ENCODE measurements at regions not wholly inside any gene's neighbourhood (a gene's known extent, or its start where the extent isn't known, plus 50 kb on each side); places are given as distances from the start of the nearest gene placed in this dataset.

DNA sequence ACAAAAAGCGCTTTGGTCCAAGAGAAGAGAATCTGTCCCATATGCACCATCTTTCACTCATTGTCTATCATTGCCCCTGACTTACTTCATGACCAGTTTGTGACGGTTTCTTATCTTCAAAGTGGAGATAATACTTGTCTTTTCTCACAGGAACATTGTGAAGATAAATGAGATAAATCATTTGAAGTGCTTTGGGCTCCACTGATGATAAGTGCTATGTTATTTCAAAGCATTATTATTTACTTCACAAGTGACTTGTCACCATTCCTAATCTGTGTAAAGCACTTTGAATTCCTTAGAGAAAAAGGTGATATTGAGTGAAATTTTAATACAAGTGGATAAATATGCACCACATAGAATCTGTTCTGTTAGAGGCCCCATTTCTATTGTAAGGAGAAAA, 731.6 kb upstream of the PTBP2 start:
- DNase-seq (ENCODE audit: low read depth, low spot score): no peak

DNA sequence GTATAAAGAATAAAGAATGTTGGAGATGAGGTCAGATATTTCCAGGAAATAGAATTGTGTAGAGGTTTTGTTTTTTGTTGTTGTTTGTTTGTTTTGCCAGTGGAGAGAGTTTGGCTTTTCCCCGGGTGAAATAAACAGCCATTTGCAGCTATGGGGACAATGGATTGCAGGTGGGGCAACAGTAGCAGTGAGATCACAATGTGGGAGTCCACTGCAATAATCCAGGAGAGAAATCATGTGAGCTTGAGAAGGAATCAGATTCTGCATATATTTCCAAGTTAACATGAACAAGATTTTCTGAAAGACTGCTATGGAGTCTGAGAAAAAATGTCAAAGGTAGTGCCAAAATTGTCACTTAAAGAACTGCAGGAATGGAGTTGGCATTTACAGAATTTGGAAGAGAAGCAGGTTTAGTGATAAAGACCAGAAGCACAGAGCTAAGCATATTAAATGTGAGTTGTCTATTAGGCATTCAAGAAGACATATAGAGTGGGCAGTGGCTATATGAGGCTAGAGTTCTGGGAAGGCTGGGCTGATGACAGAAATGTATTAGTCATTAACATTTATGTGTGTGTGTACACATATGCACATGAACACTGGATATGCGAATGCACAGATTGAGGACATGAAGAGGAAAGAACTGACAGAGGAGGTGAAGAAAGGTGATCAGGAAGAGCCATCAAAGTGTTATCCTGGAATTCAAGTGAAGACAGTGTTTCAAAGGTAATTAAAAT, 729.6 kb upstream of the PTBP2 start:
- DNase-seq (ENCODE audit: low read depth, low spot score): no peak

DNA sequence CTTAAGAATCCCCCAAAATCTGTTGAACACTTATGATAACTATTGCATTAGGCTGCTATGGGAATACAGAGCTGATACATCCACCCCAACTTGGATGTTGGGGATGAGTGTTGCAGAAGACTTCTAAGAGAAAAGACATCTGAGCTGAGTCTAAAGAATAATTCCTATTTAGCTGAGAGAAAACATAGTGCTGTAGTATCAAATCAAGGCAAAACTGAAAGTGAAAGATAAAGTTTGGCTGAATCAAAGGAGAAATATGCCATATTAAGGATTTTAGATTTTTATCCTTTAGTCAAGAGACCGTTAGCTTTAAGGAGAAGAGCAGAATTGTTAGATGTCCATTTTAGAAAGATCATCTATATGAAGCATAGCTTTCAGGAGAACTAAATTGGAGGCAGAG, 726.9 kb upstream of the PTBP2 start:
- no peak for DNase-seq (ENCODE audit: low read depth, low spot score)

DNA sequence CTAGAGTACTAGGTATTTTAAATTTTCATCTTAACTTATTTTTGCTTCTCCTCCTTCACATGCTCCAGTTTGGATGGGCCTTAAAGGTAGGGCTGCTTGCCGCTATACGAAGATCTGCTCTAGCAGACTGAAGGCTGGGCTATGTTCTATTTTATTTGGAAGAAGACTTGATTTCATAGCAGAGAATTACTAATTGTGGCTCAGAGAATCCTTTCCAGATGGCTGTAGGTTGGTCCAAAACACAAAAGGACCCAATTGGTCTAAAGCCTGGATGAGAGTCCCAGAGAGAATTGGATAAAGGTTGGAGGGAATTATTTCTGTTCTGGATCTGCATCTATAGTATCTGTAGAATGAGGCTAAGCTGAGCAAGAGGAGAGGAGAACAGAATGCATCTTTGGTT, 719.4 kb upstream of the PTBP2 start:
- DNase-seq (ENCODE audit: low read depth, low spot score): no peak

DNA sequence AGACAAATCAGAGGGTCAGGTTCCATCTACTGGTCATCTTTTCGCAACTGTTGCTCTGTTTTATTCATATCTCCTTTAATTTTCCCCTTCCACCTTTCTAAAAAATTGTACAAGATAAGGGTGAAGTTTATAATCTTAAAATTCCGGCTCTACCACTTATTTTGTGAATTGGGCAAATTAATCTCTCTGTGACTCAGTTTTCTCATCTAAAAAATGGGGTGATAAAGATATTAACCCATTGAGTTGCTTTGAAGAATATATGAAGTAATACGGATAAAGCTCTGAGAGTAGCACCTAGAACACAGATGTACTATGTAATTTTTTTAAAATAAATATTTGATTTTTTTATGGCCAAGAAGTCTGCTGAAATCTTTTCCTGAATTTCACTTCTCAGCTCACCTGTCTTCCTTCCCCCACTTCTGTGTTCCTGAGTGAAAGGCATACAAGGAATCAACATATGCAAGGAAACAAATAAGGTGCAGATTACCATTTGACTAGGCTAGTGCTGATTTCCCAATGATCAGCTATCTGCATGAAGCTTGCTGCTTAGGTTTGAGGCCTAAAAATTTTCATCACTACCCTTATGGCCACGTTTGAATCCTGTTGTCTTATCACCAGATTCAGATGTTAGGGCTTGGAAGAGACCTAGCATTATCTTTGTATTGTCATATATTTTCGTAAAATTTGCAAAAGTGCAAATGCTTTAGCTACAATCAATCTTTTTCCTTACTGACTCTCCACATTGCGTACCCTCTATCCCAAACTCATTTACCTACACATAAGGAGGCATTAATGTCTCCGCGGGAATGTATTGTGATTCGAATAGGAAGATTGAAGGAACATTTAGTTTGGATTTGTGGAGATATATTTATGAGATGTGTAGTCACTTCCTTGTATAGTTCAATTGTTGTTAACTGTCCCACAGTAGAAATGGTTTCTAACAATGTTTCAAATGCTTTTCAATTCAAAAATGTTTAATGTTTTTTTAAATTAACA, 718.3 kb upstream of the PTBP2 start:
- DNase-seq (ENCODE audit: low read depth, low spot score): peak; percentile 1

DNA sequence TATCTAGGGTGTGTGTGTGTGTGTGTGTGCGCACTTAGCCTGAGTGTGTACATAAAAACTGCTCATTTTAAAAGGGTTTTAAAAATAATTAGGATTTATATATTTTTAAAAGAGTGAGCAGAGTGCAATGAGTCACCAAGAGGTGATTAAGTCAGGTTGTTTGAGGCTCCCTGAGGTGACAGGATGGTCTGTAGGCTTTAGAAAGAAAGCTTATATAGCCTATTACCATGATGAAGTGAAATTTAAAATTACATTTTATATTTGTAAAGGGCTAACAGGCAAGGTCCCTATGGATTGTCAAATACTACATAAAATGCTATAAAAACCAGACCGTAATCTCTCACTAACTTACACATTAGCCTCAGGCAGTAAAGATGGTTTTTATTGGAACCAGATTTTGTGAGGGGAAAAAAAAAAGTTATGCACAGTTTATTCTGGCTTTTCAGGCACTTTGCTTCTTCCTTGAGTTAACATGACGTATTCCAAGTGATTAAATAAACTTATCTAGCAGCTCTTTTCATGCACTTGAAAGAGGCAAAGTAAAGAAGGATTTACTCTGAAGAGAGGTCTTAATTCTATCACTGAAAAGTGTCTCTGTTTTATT, 711.7 kb upstream of the PTBP2 start:
- no peak for DNase-seq (ENCODE audit: low read depth, low spot score)

DNA sequence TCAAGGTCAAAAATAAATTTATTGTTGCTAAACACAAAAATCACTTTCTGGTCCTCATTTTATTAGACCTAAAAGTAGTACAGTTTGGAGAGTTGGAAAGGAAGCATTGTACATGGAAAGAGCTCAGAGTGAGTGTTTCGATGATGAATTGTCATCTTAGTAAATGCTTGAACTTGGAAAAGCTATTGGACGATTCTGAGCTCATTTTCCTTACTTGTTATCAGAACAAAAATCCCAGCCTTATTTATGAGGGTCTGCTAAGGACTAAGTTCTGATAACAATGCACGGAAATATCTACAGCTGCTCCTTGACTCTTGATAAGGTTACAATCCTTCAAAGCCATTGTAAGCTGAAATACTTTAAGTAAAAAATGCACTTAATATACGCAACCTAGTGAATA, 710.0 kb upstream of the PTBP2 start:
- no peak for DNase-seq (ENCODE audit: low read depth, low spot score)

DNA sequence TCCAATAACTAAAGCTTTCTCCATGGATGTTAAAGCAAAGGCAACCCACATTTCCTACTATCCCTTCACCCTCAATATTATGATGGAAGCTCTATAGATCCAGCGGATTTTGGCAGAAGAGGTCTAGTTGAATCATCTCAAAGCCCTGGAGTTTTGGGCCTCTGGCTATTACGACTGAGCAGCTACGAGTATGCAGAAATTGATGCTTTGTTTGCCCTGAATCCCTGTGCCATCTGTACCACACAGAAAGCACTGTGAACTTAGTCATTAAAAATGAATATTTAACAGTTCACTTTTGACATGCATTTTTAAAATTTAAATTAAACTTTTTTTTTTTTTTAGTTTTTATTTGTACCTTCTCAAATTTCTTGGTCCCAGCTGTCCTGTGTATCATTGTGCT, 705.4 kb upstream of the PTBP2 start:
- DNase-seq (ENCODE audit: low read depth, low spot score): no peak

DNA sequence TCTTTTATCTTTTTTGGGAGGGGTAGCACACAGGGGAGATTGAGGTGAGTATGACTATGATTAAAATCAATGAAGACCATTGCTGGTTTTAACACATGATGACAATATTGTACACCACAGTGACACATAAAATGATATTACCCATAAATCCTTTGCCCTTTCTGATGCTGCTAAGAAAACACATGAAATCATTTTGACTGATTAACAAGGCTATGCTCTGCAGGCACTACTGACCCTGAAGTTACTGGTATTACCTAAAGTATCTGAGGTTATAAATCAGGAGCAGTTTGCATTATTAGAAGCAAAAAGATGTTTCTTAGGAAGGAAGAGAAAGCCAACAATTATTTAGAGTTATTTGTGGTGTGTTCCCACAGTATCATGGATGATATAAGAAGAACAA, 701.2 kb upstream of the PTBP2 start:
- DNase-seq (ENCODE audit: low read depth, low spot score): no peak

DNA sequence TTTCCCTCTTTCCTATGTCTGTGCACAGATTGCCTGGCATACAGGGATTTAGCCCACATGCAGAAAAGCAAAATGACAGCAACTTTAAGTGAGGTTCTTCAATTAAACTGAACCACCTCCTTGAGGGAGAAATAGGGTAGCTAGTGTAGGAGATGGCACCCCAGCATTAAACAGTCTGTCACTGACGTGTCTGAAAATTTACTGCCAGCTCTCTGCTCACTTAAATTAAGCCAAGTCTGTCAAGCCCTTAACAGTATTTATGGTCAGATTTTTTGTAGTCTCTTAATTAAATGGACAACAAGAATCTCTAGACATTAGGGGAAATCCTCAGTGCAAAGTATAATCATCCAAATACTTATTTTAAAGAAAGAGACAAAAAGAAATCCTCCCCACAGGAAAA, 696.5 kb upstream of the PTBP2 start:
- DNase-seq (ENCODE audit: low read depth, low spot score): no peak

DNA sequence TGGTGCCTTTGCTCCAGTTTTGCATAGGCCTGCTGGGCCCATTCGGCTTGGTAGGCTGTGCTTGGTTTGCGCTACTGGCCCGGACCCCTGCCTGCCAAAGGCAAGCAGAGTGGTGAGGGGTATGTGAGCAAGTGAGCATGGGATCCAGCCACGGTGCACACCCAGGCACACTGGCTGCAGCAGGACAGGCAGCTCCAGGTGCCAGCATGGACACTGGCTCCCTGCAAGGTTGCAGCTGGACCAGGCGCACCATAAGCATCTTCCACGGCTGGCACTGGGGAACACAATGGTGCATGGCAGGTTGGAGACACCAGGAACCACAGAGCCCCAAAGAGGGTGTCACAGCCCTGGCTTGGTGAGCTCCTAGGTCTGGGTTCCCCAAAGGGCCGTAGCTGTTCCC, 693.5 kb upstream of the PTBP2 start:
- no peak for DNase-seq (ENCODE audit: low read depth, low spot score)

DNA sequence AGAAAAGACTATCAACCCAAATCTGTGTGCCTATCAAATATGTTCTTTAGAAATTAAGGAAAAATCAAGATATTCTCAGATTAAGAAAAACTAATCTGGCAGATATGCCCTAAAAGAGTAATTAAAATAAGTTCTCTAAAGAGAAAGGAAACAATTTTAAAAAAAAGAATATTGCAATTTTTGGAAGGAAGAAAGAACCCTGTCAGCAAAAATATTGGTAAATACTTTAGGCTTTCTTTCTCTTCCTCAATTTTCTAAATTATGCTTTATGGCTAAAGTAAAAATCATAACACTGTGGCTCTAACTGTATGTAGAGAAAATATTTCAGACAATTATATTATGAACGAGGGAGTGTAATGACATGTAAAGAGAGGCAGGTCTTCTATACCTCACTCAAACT, 691.3 kb upstream of the PTBP2 start:
- no peak for DNase-seq (ENCODE audit: low read depth, low spot score)

DNA sequence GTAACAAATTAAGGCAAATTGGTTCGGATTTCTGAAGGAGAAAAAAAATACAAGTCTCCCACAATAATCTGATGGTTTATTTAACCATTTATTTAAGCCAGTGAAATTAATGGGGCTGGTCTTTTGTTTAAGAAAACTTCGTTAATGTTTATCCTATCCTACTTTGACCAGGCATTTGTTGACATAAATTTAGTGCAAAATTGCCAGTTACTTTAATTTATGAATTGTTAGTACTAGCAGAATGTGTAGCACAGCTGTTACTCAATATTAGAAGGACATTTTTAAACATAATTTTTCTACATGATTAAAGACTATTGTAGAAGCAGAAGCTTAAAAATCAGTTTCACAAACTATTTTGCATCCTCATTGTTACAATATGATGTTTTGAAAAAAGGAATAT, 687.6 kb upstream of the PTBP2 start:
- no peak for DNase-seq (ENCODE audit: low read depth, low spot score)

DNA sequence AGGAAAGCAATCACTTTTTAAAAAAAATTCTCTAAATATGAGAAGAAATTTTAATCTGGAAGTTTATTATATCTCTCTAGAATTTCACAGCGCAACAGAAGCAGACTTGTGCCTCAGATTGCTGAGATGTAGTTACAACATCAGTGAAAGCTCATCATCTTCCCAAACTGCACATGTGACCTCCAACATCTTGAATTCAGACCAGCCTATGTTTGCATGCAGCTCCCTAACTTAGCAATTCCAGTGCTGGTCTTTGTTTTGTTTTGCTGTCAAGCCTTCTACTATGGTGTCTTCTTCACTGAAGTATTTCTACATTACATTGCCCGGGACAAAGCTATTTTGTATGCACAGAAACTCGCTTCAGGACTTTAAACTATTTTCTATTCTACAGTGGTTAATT, 684.8 kb upstream of the PTBP2 start:
- no peak for DNase-seq (ENCODE audit: low read depth, low spot score)

DNA sequence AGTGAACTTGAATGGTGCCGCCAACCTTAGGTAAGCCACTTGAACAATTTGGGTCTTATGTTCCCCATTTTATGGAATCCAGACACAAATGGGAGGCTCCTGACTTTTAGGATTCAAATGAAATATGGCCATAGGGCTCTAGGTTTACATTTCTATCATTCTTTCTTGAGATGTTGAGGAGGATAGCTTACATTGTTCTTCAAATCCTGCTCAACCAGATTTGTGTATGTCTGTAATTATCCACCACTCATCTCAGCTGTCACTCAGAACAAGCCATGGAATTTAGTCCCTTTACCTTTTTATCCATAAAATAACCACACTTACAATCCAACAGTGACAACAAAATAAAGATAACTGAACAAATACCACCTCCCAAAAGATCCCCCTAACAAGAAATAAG, 682.9 kb upstream of the PTBP2 start:
- no peak for DNase-seq (ENCODE audit: low read depth, low spot score)

DNA sequence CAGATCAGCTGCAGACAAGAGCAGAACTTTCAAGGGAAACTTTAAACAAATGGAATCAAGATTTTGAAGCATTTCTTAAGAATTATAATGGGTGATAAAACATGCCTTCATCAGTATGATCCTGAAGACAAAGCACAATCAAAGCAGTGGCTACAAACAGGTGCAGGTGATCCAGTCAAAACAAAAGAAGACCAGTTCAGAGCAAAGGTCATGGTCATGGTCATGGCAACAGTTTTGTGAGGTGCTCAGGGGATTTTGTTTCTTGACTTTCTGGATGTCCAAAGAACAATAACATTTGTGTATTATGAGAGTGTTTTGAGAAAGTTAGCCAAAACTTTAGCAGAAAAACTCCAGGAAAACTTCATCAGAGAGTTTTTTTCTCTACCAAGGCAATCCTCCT, 681.7 kb upstream of the PTBP2 start:
- no peak for DNase-seq (ENCODE audit: low read depth, low spot score)

DNA sequence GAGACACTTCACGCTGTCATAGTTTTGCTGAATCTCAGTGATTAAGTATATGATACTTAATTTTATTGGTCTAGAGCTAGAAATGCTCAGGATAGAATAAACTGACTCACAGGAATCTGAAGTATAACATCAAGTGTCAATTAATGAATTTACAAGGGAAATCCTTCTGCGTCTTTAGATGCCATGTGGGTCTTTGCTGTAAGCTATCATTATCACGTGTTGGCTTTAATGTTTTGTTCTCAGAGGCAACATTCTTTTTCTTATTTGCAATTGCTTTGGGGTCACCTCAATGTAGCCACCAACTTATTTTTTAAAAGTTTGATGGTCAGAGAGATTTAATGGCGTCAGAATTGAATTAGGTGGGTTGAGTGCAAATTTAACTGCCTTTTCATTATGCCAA, 680.1 kb upstream of the PTBP2 start:
- DNase-seq (ENCODE audit: low read depth, low spot score): no peak

DNA sequence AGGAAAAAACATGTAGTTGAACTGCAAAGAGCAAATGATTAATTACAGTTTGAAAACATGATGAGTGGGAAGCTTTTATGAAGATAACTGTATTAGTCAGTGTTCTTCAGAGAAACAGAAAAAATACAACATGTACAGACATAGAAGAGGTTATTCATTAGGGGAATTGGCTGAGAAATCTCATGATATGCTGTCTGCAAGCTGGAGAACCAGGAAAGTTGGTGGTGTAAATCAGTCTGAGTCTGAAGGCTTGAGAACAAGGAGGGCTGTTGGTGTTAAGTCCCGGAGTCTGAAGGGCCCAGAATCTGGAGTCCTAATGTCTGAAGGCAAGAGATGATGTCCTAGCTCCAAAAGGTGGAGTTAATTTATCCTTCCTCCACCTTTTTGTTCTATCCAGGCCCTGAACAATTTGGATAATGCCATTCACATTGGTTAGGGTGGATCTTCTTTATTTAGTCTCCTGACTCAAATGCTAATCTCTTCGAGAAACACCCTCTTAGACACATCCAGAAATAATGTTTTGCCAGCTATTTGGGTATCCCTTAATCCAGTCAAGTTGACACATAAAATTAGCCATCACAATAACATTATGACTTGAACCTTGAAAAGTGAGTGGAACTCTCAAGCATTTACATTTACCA, 672.9 kb upstream of the PTBP2 start:
- no peak for DNase-seq (ENCODE audit: low read depth, low spot score)

DNA sequence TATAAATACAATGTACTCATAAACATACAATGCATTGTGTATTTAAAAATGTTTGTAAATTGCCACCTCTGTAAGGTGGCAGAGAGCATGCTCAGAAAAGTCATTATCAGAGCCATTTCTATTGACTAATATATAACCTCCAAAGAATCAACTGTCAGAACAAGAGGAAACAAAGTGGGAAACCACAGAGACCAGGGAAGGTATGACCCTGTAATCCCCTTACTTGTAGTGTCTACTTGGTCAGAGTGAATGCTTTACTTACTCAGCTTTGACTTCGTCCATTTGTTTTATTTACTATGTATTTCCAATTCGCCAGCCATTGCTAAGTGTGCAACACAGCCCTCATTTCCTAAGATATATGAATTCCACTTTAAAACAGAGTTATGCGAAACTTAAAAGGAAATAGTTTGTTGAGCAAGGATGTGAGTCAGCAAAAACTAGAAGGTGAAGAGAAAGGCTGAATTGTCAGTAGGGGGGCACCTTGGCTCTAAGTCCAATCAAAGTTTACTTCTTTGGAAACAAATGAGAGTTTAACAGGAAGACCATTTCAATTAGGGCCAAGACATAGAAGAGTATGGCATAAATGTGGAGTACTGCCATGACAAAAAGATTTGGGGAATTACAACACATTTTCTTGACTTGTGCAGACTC, 671.7 kb upstream of the PTBP2 start:
- DNase-seq (ENCODE audit: low read depth, low spot score): no peak

DNA sequence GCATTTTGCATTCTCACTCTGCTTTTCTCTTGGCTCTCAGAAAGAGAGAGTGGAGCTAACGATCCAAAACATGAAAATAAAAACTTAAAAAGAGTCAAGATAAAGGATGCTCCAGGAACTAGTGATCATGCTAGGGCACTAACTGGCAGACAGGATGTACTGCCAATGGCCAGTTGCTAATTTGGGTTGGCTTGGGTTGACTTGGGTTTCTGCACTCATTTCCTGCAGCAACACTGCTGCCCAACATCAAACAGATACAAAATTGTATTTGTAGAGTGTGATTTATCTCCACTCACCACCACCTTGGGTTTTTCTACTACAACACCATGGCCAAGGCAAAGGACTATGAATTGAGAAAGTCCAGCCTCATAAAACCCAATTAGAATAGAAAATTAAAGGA, 662.3 kb upstream of the PTBP2 start:
- DNase-seq (ENCODE audit: low read depth, low spot score): no peak

DNA sequence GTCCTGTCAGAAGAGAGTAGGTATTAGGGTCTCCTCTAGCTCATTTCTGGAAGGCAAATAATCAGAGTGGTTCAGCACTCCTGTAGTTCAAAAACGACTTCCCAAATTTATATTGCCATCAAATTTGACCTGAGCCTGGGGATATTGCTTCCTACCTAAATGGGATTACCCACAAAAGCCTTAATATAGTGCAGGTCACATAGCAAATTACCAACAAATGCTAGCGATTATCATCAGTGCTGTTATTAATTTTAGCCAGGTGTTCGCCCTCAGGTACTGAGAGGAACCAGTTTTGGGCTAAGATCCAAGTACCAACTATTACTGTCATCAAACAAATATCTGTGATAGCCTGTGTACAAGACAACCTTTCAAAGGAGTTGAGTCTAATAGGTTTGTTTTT, 661.8 kb upstream of the PTBP2 start:
- no peak for DNase-seq (ENCODE audit: low read depth, low spot score)

DNA sequence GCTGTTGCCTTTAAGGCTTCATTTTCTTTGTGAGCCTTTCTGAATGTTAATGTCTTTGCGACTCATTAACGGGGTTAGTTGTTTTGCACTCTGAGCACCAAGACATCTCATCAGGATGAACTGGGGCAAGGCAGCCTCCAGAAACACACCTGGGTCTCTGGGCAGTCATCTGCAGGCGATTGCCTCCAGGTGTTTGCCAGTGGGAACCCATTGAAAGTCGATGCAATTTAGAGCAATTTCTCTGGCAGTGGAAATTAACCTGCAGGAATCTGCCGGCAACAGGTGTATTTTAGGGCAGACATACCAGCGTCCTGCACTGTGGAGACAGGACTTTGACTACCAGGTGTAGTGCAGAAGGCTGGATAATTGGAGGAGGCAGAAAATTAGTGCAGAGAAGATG, 661.0 kb upstream of the PTBP2 start:
- DNase-seq (ENCODE audit: low read depth, low spot score): peak; percentile 48

All from ELF-1 (cell line).